Parathyroid adenoma (tissue), 2 donors: ENCODE measurements at regions not wholly inside any gene's neighbourhood (a gene's known extent, or its start where the extent isn't known, plus 50 kb on each side); places are given as distances from the start of the nearest gene placed in this dataset.

ENCODE experiments used
- H2AFZ ChIP-seq: fragments of 300-600 bp; sonication (generic); one replicate; pipeline ENCODE4 v1.7.0; 2017; ENCODE audit warnings: antibody characterized with exemption, mild to moderate bottlenecking
- H3K27ac ChIP-seq: fragments of 300-600 bp; sonication (generic); one replicate; pipeline ENCODE4 v1.7.0; 2017
- H3K27me3 ChIP-seq: fragments of 300-600 bp; sonication (generic); one replicate; pipeline ENCODE4 v1.7.0; 2017; ENCODE audit warnings: low read length; ENCODE audit not compliant: control insufficient read depth, insufficient read depth
- H3K36me3 ChIP-seq: fragments of 300-600 bp; sonication (generic); one replicate; pipeline ENCODE4 v1.7.0; 2017; ENCODE audit warnings: low read length; ENCODE audit not compliant: control insufficient read depth, insufficient read depth
- H3K4me1 ChIP-seq: fragments of 300-600 bp; sonication (generic); one replicate; pipeline ENCODE4 v1.7.0; 2017; ENCODE audit warnings: control low read depth
- H3K4me2 ChIP-seq: fragments of 300-600 bp; sonication (generic); one replicate; pipeline ENCODE4 v1.7.0; 2017; ENCODE audit warnings: low read length
- H3K4me3 ChIP-seq: fragments of 300-600 bp; sonication (generic); one replicate; pipeline ENCODE4 v1.7.0; 2017; ENCODE audit warnings: low read depth, low read length
- H3K79me2 ChIP-seq: fragments of 300-600 bp; sonication (generic); one replicate; pipeline ENCODE4 v1.7.0; 2017; ENCODE audit warnings: control low read depth
- H3K9ac ChIP-seq: fragments of 300-600 bp; sonication (generic); one replicate; pipeline ENCODE4 v1.7.0; 2017; ENCODE audit warnings: mild to moderate bottlenecking
- H3K9me3 ChIP-seq: fragments of 300-600 bp; sonication (generic); one replicate; pipeline ENCODE4 v1.7.0; 2017; ENCODE audit warnings: low read length; ENCODE audit not compliant: control insufficient read depth
- TF ChIP-seq, protein P1 (sequence below): fragments of 300-600 bp; sonication (generic); IDR thresholded peaks from one replicate; pipeline ENCODE4 v1.7.0; 2017; ENCODE audit warnings: antibody characterized with exemption, mild to moderate bottlenecking
- donor health status: primary hyperparathyroidism.

DNA sequence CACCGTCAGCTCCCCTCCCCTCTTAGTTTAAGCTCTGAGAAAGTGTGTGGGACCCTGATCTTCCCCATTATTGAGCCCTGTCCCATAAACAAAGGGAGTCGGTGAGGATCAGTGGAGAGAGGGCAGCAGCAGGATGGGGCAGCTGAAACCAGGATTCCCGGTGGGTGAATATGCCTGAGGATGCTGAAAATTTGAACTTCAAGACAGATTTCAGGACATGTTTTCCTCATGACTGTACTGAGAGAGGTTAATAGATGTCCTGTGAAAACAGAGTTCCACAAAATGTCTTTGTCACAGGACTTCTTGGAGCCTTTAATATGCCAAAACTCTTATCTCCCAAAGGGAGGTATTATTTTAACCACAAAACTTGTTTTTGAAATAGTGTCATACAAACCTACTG is 53.5 kb upstream of the SLC22A16 start:
- Histone ChIP-seq H3K36me3 (no peaks in the 10 kb centered on the region), H3K9ac (no peak overlapping the region), H3K79me2 (no peaks in the 10 kb centered on the region), H3K4me2 (no peak overlapping the region), H3K9me3 (no peaks in the 10 kb centered on the region), H2AFZ (no peak overlapping the region), H3K4me1 (no peaks in the 10 kb centered on the region), H3K27me3 (no peaks in the 10 kb centered on the region), H3K27ac (no peak overlapping the region), H3K4me3 (no peak overlapping the region)
- TF ChIP-seq, protein P1, sequence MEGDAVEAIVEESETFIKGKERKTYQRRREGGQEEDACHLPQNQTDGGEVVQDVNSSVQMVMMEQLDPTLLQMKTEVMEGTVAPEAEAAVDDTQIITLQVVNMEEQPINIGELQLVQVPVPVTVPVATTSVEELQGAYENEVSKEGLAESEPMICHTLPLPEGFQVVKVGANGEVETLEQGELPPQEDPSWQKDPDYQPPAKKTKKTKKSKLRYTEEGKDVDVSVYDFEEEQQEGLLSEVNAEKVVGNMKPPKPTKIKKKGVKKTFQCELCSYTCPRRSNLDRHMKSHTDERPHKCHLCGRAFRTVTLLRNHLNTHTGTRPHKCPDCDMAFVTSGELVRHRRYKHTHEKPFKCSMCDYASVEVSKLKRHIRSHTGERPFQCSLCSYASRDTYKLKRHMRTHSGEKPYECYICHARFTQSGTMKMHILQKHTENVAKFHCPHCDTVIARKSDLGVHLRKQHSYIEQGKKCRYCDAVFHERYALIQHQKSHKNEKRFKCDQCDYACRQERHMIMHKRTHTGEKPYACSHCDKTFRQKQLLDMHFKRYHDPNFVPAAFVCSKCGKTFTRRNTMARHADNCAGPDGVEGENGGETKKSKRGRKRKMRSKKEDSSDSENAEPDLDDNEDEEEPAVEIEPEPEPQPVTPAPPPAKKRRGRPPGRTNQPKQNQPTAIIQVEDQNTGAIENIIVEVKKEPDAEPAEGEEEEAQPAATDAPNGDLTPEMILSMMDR = no peak

DNA sequence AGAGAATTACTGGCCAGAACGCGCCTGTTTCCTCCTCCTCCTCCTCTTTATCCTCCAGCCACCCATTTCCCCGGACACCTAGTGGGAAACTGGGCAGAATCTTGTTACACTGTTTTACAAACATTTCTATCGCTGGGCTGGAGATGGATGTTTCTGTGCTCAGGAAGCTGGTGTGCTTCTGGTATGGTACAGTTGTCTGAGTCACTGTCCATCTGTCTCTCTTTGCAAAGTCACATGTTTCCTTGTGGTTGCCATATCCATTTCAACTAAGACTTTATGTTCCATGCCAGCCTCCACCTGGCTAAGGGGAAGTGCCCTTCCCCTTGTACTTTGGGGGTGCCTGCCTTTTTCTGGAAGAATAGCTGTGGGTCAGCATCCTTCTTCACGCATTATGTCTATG is 52.9 kb upstream of the SLC22A16 start:
- no peak overlapping the region for H3K4me2 ChIP-seq
- H3K9ac ChIP-seq = no peak overlapping the region
- no peak overlapping the region for H3K4me3 ChIP-seq
- no peak overlapping the region for H3K27ac ChIP-seq
- H3K79me2 ChIP-seq = no peaks in the 10 kb centered on the region
- TF ChIP-seq, protein P1 = no peak
- no peaks in the 10 kb centered on the region for H3K4me1 ChIP-seq
- H3K36me3 ChIP-seq = no peaks in the 10 kb centered on the region
- no peak overlapping the region for H2AFZ ChIP-seq
- H3K9me3 ChIP-seq = no peaks in the 10 kb centered on the region
- H3K27me3 ChIP-seq = no peaks in the 10 kb centered on the region

GRCh38 chr6:110528930-110529325 is 52.5 kb upstream of the SLC22A16 start:
- no peak overlapping the region for H3K4me2 ChIP-seq
- no peak overlapping the region for H3K27ac ChIP-seq
- H3K79me2 ChIP-seq = no peaks in the 10 kb centered on the region
- no peaks in the 10 kb centered on the region for H3K4me1 ChIP-seq
- H3K27me3 ChIP-seq = no peaks in the 10 kb centered on the region
- no peaks in the 10 kb centered on the region for H3K36me3 ChIP-seq
- H3K9ac ChIP-seq = no peak overlapping the region
- no peaks in the 10 kb centered on the region for H3K9me3 ChIP-seq
- no peak overlapping the region for H3K4me3 ChIP-seq
- H2AFZ ChIP-seq = no peak overlapping the region
- TF ChIP-seq, protein P1 = no peak

GRCh38 chr6:110528101-110528929 is 51.9 kb upstream of the SLC22A16 start:
- TF ChIP-seq, protein P1 = peak; percentile 61
- H3K4me2 ChIP-seq = no peak overlapping the region
- H3K27ac ChIP-seq = no peak overlapping the region
- H3K79me2 ChIP-seq = no peaks in the 10 kb centered on the region
- no peak overlapping the region for H3K9ac ChIP-seq
- H3K4me1 ChIP-seq = no peaks in the 10 kb centered on the region
- no peak overlapping the region for H2AFZ ChIP-seq
- H3K4me3 ChIP-seq = no peak overlapping the region
- no peaks in the 10 kb centered on the region for H3K9me3 ChIP-seq
- no peaks in the 10 kb centered on the region for H3K36me3 ChIP-seq
- H3K27me3 ChIP-seq = no peaks in the 10 kb centered on the region

DNA sequence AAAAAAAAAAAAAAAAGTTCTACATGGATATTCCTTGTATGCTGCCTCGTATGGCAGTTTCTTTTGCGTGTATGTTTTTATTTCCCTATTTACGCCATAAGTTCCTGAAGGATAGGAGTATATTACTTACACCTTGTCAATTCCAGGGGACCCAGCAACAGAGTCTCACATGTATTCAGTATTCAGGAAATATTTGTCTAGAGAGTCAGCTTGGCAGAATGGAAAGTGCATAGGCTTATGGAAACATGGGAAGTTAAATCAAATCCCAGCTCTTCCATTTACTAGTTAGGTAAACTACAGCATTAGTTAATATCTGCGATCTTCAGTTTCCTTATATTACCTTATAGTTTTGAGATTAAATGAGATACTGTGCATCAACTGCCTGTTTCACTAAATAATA is 51.1 kb upstream of the SLC22A16 start:
- Histone ChIP-seq H3K9me3 (no peaks in the 10 kb centered on the region), H3K79me2 (no peaks in the 10 kb centered on the region), H3K4me2 (no peak overlapping the region), H3K27me3 (no peaks in the 10 kb centered on the region), H3K9ac (no peak overlapping the region), H3K27ac (no peak overlapping the region), H2AFZ (no peak overlapping the region), H3K36me3 (no peaks in the 10 kb centered on the region), H3K4me1 (no peaks in the 10 kb centered on the region), H3K4me3 (no peak overlapping the region)
- TF ChIP-seq, protein P1 = no peak
